ENCODE measurements at regions not wholly inside any gene's neighbourhood (a gene's known extent, or its start where the extent isn't known, plus 50 kb on each side); places are given as distances from the start of the nearest gene placed in this dataset.

GRCh38 chr1:82703951-82704350, 903.2 kb downstream of the ADGRL2 start:
- H3K27ac ChIP-seq = no peak overlapping the region
- H3K4me3 ChIP-seq = no peak overlapping the region
- no peaks in the 10 kb centered on the region for H3K36me3 ChIP-seq
- no peaks in the 10 kb centered on the region for H3K4me1 ChIP-seq
- no peak for ATAC-seq
- H3K9me3 ChIP-seq = no peaks in the 10 kb centered on the region
- TF ChIP-seq POLR2AphosphoS5 (IDR thresholded peaks at IDR 0.05) (no peak), POLR2A (IDR thresholded peaks at IDR 0.05) (no peak), EP300 (IDR thresholded peaks at IDR 0.05) (no peak), CTCF (IDR thresholded peaks at IDR 0.05) (no peak)
- no peaks in the 10 kb centered on the region for H3K27me3 ChIP-seq

- no peaks in the 10 kb centered on the region for H3K4me1 ChIP-seq
- no peaks in the 10 kb centered on the region for H3K9me3 ChIP-seq
- no peak for TF ChIP-seq CTCF (IDR thresholded peaks at IDR 0.05)
- no peaks in the 10 kb centered on the region for H3K27me3 ChIP-seq
- 58 to 73% methylated on average over 5 of the region's 5 CpGs for WGBS, 2 donors (ENCODE audit: low coverage in 1 of 2)
- no peak for ATAC-seq
- no peak overlapping the region for H3K4me3 ChIP-seq
- no peaks in the 10 kb centered on the region for H3K36me3 ChIP-seq
- H3K27ac ChIP-seq = no peak overlapping the region
Observed at GRCh38 chr1:82700476-82700875, 899.7 kb downstream of the ADGRL2 start.

- Histone ChIP-seq H3K4me3 (no peak overlapping the region), H3K27ac (no peak overlapping the region), H3K36me3 (no peaks in the 10 kb centered on the region), H3K27me3 (no peaks in the 10 kb centered on the region), H3K9me3 (no peaks in the 10 kb centered on the region), H3K4me1 (no peaks in the 10 kb centered on the region)
- ATAC-seq = no peak
- 68 to 97% methylated on average over 4 to 5 of the region's 8 CpGs for WGBS, 2 donors (ENCODE audit: low coverage in 1 of 2)
- TF ChIP-seq POLR2A (IDR thresholded peaks at IDR 0.05) (no peak), CTCF (IDR thresholded peaks at IDR 0.05) (no peak), POLR2AphosphoS5 (IDR thresholded peaks at IDR 0.05) (no peak), EP300 (IDR thresholded peaks at IDR 0.05) (no peak)
Observed at GRCh38 chr1:82697965-82698364, 897.2 kb downstream of the ADGRL2 start.

DNA sequence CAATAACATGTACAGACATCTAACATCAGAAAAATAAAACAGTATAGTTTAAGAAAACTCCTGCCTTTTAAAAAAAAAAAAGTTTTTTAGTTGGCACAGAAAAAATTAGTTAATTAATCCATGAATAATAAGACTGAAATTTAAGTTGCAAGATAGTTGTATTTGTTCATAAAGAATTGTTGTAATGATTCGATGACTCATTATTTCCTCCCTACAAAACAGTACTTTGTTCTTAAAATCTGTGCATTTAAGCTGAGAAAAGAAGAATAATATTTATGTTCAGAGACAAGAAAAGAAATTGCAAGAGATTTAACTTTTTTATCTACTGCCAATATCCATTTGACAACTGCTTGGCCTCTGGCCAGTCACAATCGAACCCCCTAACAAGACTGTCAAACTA, 894.7 kb downstream of the ADGRL2 start:
- Histone ChIP-seq H3K4me3 (no peak overlapping the region), H3K27me3 (no peaks in the 10 kb centered on the region), H3K36me3 (no peaks in the 10 kb centered on the region), H3K27ac (no peak overlapping the region), H3K4me1 (no peaks in the 10 kb centered on the region), H3K9me3 (no peaks in the 10 kb centered on the region)
- no peak for TF ChIP-seq CTCF (IDR thresholded peaks at IDR 0.05)
- no peak for TF ChIP-seq POLR2AphosphoS5 (IDR thresholded peaks at IDR 0.05)
- no peak for TF ChIP-seq EP300 (IDR thresholded peaks at IDR 0.05)
- TF ChIP-seq POLR2A (IDR thresholded peaks at IDR 0.05) = no peak
- 57 to 63% methylated on average over 2 of the region's 2 CpGs for WGBS, 2 donors (ENCODE audit: low coverage in 1 of 2)
- ATAC-seq = no peak

GRCh38 chr1:82690411-82690810, 889.7 kb downstream of the ADGRL2 start:
- no peak overlapping the region for H3K4me3 ChIP-seq
- 50 to 60% methylated on average over 1 of the region's 1 CpG for WGBS, 2 donors (ENCODE audit: low coverage in 1 of 2)
- no peak for ATAC-seq

More at GRCh38 chr1:82690411-82690810, 889.7 kb downstream of the ADGRL2 start:
- TF ChIP-seq EP300 (IDR thresholded peaks at IDR 0.05) = no peak
- no peak for TF ChIP-seq POLR2AphosphoS5 (IDR thresholded peaks at IDR 0.05)
- TF ChIP-seq CTCF (IDR thresholded peaks at IDR 0.05) = no peak
- no peak for TF ChIP-seq POLR2A (IDR thresholded peaks at IDR 0.05)
- no peaks in the 10 kb centered on the region for H3K36me3 ChIP-seq
- H3K4me1 ChIP-seq = no peaks in the 10 kb centered on the region
- H3K9me3 ChIP-seq = peaks cover 0 to 29% (median 0%) of the 10 kb centered on the region in 3 donors
- H3K27ac ChIP-seq = no peak overlapping the region
- H3K27me3 ChIP-seq = no peaks in the 10 kb centered on the region
